Skin epidermis (tissue), 12 donors: ENCODE measurements at regions not wholly inside any gene's neighbourhood (a gene's known extent, or its start where the extent isn't known, plus 50 kb on each side); places are given as distances from the start of the nearest gene placed in this dataset.
"Not testable (repeated sequence)": the region's sequence is repeated elsewhere in the genome, so short reads cannot be mapped to it uniquely, and the experiment has no call there.

ENCODE experiments used
- H3K27ac ChIP-seq, 21 experiments: fragments of 200-600 bp; sonication (generic) in 11 of 21; one replicate each; pipeline ENCODE4 v1.5.0; 2020; ENCODE audit warnings: mild to moderate bottlenecking in 3 of 21, inconsistent platforms in 2 of 21, moderate library complexity in 2 of 21
- H3K4me3 ChIP-seq, 7 experiments: fragments of 200-600 bp; sonication (generic) in 2 of 7; one replicate each; pipeline ENCODE4 v1.5.0; 2020; ENCODE audit warnings: inconsistent platforms in 2 of 7, mild to moderate bottlenecking in 2 of 7, moderate library complexity in 1 of 7

- Histone ChIP-seq H3K27ac (no peak overlapping the region), H3K4me3 (no peak overlapping the region)
These were observed 511.9 kb upstream of the NCAM2 start for GRCh38 chr21:20486303-20486702.

- H3K27ac ChIP-seq, result not testable (repeated sequence)
These were observed 495.3 kb upstream of the NCAM2 start for GRCh38 chr21:20502915-20503314.

GRCh38 chr21:20507783-20508182, 490.4 kb upstream of the NCAM2 start:
- H3K4me3 ChIP-seq, result no peak overlapping the region
- no peak overlapping the region for H3K27ac ChIP-seq

More at GRCh38 chr21:20502915-20503314, 495.3 kb upstream of the NCAM2 start:
- not testable (repeated sequence) for H3K4me3 ChIP-seq

- Histone ChIP-seq H3K27ac (no peak overlapping the region), H3K4me3 (no peak overlapping the region)
These were observed 486.9 kb upstream of the NCAM2 start for GRCh38 chr21:20511216-20511880.

GRCh38 chr21:20515446-20515845, 482.8 kb upstream of the NCAM2 start:
- Histone ChIP-seq H3K27ac (no peak overlapping the region), H3K4me3 (no peak overlapping the region)

- H3K4me3 ChIP-seq, result no peak overlapping the region
- H3K27ac ChIP-seq, result no peak overlapping the region
These were observed 479.1 kb upstream of the NCAM2 start for GRCh38 chr21:20519076-20519475.

- Histone ChIP-seq H3K27ac (no peak overlapping the region), H3K4me3 (no peak overlapping the region)
These were observed 475.6 kb upstream of the NCAM2 start for GRCh38 chr21:20522611-20523010.

- Histone ChIP-seq H3K4me3 (no peak overlapping the region), H3K27ac (no peak overlapping the region)
These were observed 475.0 kb upstream of the NCAM2 start for GRCh38 chr21:20523191-20523590.

GRCh38 chr21:20527731-20528460, 470.3 kb upstream of the NCAM2 start:
- H3K27ac ChIP-seq, result no peak overlapping the region
- H3K4me3 ChIP-seq, result no peak overlapping the region

- H3K27ac ChIP-seq, result no peak overlapping the region
- no peak overlapping the region for H3K4me3 ChIP-seq
These were observed 461.1 kb upstream of the NCAM2 start for GRCh38 chr21:20537130-20537529.

- no peak overlapping the region for H3K4me3 ChIP-seq
- no peak overlapping the region for H3K27ac ChIP-seq
These were observed 460.1 kb upstream of the NCAM2 start for GRCh38 chr21:20538039-20538658.

- no peak overlapping the region for H3K27ac ChIP-seq
- no peak overlapping the region for H3K4me3 ChIP-seq
These were observed 452.8 kb upstream of the NCAM2 start for GRCh38 chr21:20545454-20545853.

GRCh38 chr21:20551939-20552338, 446.3 kb upstream of the NCAM2 start:
- no peak overlapping the region for H3K4me3 ChIP-seq

GRCh38 chr21:20554785-20555184, 443.4 kb upstream of the NCAM2 start:
- no peak overlapping the region for H3K4me3 ChIP-seq

More at GRCh38 chr21:20551939-20552338, 446.3 kb upstream of the NCAM2 start:
- no peak overlapping the region for H3K27ac ChIP-seq

GRCh38 chr21:20570824-20571232, 427.4 kb upstream of the NCAM2 start:
- Histone ChIP-seq H3K27ac (no peak overlapping the region), H3K4me3 (no peak overlapping the region)

More at GRCh38 chr21:20554785-20555184, 443.4 kb upstream of the NCAM2 start:
- no peak overlapping the region for H3K27ac ChIP-seq

- no peak overlapping the region for H3K4me3 ChIP-seq
- H3K27ac ChIP-seq, result no peak overlapping the region
These were observed 425.6 kb upstream of the NCAM2 start for GRCh38 chr21:20572582-20572981.

- no peak overlapping the region for H3K4me3 ChIP-seq
- no peak overlapping the region for H3K27ac ChIP-seq
These were observed 416.8 kb upstream of the NCAM2 start for GRCh38 chr21:20581361-20581760.

- Histone ChIP-seq H3K4me3 (no peak overlapping the region), H3K27ac (no peak overlapping the region)
These were observed 406.9 kb upstream of the NCAM2 start for GRCh38 chr21:20591284-20591683.

GRCh38 chr21:20592463-20592862, 405.7 kb upstream of the NCAM2 start:
- Histone ChIP-seq H3K27ac (no peak overlapping the region), H3K4me3 (no peak overlapping the region)

GRCh38 chr21:20603236-20603635, 395.0 kb upstream of the NCAM2 start:
- Histone ChIP-seq H3K27ac (no peak overlapping the region), H3K4me3 (no peak overlapping the region)

- no peak overlapping the region for H3K4me3 ChIP-seq
These were observed 387.2 kb upstream of the NCAM2 start for GRCh38 chr21:20611008-20611407.

More at GRCh38 chr21:20611008-20611407, 387.2 kb upstream of the NCAM2 start:
- H3K27ac ChIP-seq, result no peak overlapping the region
